Breast epithelium (tissue), 4 donors: ENCODE measurements at regions not wholly inside any gene's neighbourhood (a gene's known extent, or its start where the extent isn't known, plus 50 kb on each side); places are given as distances from the start of the nearest gene placed in this dataset.
"Not testable (repeated sequence)": the region's sequence is repeated elsewhere in the genome, so short reads cannot be mapped to it uniquely, and the experiment has no call there.

ENCODE experiments used
- DNase-seq, 2 donors: peaks; one replicate each; pipeline ENCODE4 v3.0.0-alpha.2; 2019; ENCODE audit warnings: low spot score in 2 of 2
- H3K27ac ChIP-seq, 2 donors: fragments of 200-600 bp; sonication (generic) in 1 of 2; one replicate each; pipeline ENCODE4 v1.5.1; 2016 to 2019; ENCODE audit warnings: mild to moderate bottlenecking in 1 of 2
- H3K27me3 ChIP-seq, 2 donors: fragments of 200-600 bp; sonication (generic) in 1 of 2; one replicate each; pipeline versions ENCODE4 v1.5.1 to v1.6.0; 2017 to 2019; ENCODE audit warnings: control low read depth in 1 of 2, mild to moderate bottlenecking in 1 of 2
- H3K36me3 ChIP-seq: fragments of 200-600 bp; one replicate; pipeline ENCODE4 v1.5.1; 2019
- H3K4me1 ChIP-seq, 2 donors: fragments of 200-600 bp; sonication (generic); one replicate each; pipeline ENCODE4 v1.5.1; 2016 to 2019; ENCODE audit warnings: control low read depth in 1 of 2
- H3K4me3 ChIP-seq, 3 donors: fragments of 200-600 bp; sonication (generic); 1 replicate in 2 of 3; 2 replicates in 1 of 3; pipeline ENCODE4 v1.5.1; 2016 to 2019; ENCODE audit warnings: mild to moderate bottlenecking in 3 of 3, moderate library complexity in 2 of 3
- H3K9me3 ChIP-seq, 2 donors: fragments of 200-600 bp; sonication (generic) in 1 of 2; one replicate each; pipeline ENCODE4 v1.5.1; 2016 to 2019; ENCODE audit warnings: control low read depth in 1 of 2
- POLR2A ChIP-seq: fragments of 450-650 bp; IDR thresholded peaks from one replicate; pipeline ENCODE4 v1.6.1; 2016; ENCODE audit warnings: antibody characterized with exemption, mild to moderate bottlenecking, moderate library complexity
- POLR2AphosphoS5 ChIP-seq, 3 donors: sonication (generic); formaldehyde crosslinking; IDR thresholded peaks; one replicate each; pipeline ENCODE4 v1.6.1; 2017; ENCODE audit warnings: antibody characterized with exemption in 3 of 3
- intact Hi-C: fragments of 100-400 bp; cut with DNase I; formaldehyde crosslinking; loops from one replicate; pipeline ENCODE4 v1.15.1; 2023; ENCODE audit warnings: low total_unique reads
- TF ChIP-seq, protein P1 (sequence below), 3 donors: fragments of 450-650 bp; IDR thresholded peaks; one replicate each; pipeline ENCODE4 v1.5.1; 2016 to 2017; ENCODE audit warnings: antibody characterized with exemption in 3 of 3, mild to moderate bottlenecking in 3 of 3, moderate library complexity in 3 of 3

DNA sequence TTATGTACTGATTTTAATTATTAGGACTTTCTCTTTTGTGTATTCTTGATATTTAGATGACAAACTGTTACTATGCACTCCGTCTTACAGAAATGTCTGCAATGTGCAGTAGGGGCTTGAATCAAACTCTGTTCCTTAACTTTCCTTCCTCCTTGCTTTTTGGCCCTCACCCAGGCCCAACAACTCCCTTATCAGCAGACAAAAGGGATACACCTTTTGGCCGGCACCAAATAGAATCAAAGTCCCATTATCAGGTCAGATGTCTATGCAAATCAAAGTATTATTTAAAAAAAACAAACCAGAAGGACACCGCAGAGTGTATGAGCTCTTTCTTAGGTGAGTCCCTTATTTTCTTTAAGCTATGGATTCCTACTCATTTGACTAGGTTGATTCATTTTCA, 116.3 kb upstream of the SERPINE2 start:
- TF ChIP-seq POLR2AphosphoS5 (IDR thresholded peaks at IDR 0.05): no peak
- no peak for TF ChIP-seq POLR2A
- TF ChIP-seq, protein P1, sequence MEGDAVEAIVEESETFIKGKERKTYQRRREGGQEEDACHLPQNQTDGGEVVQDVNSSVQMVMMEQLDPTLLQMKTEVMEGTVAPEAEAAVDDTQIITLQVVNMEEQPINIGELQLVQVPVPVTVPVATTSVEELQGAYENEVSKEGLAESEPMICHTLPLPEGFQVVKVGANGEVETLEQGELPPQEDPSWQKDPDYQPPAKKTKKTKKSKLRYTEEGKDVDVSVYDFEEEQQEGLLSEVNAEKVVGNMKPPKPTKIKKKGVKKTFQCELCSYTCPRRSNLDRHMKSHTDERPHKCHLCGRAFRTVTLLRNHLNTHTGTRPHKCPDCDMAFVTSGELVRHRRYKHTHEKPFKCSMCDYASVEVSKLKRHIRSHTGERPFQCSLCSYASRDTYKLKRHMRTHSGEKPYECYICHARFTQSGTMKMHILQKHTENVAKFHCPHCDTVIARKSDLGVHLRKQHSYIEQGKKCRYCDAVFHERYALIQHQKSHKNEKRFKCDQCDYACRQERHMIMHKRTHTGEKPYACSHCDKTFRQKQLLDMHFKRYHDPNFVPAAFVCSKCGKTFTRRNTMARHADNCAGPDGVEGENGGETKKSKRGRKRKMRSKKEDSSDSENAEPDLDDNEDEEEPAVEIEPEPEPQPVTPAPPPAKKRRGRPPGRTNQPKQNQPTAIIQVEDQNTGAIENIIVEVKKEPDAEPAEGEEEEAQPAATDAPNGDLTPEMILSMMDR (IDR thresholded peaks at IDR 0.05): no peak
- DNase-seq: no peak
- H3K4me1 ChIP-seq: no peaks in the 10 kb centered on the region
- H3K27ac ChIP-seq: no peak overlapping the region
- intact Hi-C loops: no loop called here
- no peaks in the 10 kb centered on the region for H3K36me3 ChIP-seq
- no peaks in the 10 kb centered on the region for H3K27me3 ChIP-seq
- no peak overlapping the region for H3K4me3 ChIP-seq
- H3K9me3 ChIP-seq: peaks cover 0 to 4% of the 10 kb centered on the region in 2 donors

DNA sequence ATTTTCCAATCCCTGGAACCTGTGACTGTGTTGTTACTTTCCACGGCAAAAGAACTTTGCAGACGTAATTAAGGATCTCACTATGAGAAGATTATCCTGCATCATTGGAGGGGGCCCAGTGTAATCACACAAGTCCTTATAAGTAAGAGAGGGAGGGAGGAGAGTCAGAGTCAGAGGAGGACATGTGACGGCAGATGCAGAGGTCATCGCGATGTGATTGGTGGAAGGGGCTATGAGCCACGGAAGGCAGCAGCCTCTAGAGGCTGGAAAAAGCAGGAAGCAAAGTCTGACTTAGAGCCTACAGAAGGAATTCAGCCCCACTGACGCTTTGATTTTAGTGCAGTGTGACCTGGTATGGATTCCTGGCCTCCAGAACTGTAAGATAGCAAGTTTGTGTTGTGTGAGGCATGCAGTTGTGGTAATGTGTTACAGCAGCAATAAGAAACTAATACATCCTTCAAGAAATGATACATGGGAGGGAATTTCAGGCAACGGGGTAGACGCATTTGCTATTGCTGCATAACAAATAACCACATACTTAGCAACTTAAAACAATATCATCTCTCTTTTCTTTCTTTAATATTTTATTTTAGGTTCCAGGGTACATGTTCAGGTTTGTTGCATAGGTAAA, 112.7 kb upstream of the SERPINE2 start:
- H3K27ac ChIP-seq: no peak overlapping the region
- DNase-seq: no peak
- no peaks in the 10 kb centered on the region for H3K9me3 ChIP-seq
- no peak for TF ChIP-seq POLR2AphosphoS5 (IDR thresholded peaks at IDR 0.05)
- TF ChIP-seq POLR2A: no peak
- TF ChIP-seq, protein P1 (IDR thresholded peaks at IDR 0.05): no peak
- H3K27me3 ChIP-seq: no peaks in the 10 kb centered on the region
- intact Hi-C loops: no loop called here
- H3K4me1 ChIP-seq: no peaks in the 10 kb centered on the region
- H3K36me3 ChIP-seq: no peaks in the 10 kb centered on the region
- H3K4me3 ChIP-seq: no peak overlapping the region

DNA sequence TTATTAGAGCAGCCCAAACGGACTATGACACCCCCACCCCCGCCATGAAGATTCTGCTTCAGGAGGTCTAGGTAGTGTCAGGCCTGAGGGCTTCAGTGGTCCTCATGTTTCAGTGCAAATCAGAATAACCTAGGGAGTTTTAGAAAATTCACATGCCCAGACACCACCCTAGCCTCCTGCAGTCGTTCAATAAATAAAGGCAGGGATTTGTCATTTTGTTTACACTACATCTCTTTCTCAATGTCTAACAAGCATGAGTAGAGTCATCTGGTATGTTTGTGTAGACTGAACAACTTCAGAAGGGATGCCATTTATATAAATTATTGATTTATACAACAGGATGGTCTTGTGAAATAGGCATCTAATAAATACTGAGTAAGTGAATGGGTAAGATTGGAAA, 112.1 kb upstream of the SERPINE2 start:
- intact Hi-C loops: no loop called here
- Histone ChIP-seq H3K36me3 (no peaks in the 10 kb centered on the region), H3K27ac (no peak overlapping the region), H3K27me3 (no peaks in the 10 kb centered on the region), H3K4me1 (no peaks in the 10 kb centered on the region), H3K9me3 (no peaks in the 10 kb centered on the region), H3K4me3 (no peak overlapping the region)
- TF ChIP-seq POLR2A: no peak
- TF ChIP-seq, protein P1 (IDR thresholded peaks at IDR 0.05): no peak
- no peak for TF ChIP-seq POLR2AphosphoS5 (IDR thresholded peaks at IDR 0.05)
- DNase-seq: no peak

DNA sequence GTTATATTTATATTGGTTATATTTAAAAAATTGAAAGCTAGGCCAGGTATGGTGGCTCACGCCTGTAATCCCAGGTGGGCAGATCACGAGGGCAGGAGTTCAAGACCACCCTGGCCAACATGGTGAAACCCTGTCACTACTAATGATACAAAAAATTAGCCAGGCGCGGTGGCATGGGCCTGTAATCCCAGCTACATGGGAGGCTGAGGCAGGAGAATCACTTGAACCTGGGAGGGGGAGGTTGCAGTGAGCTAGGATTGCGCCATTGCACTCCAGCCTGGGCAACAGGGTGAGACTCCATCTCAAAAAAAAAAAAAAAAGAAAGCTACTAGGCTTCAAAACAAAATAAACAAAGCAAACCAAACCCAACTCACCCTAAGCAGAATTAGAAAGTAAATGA, 109.0 kb upstream of the SERPINE2 start:
- H3K9me3 ChIP-seq, H3K36me3 ChIP-seq, H3K4me1 ChIP-seq, intact Hi-C loops, H3K27ac ChIP-seq, DNase-seq, H3K27me3 ChIP-seq, H3K4me3 ChIP-seq: not testable (repeated sequence)

DNA sequence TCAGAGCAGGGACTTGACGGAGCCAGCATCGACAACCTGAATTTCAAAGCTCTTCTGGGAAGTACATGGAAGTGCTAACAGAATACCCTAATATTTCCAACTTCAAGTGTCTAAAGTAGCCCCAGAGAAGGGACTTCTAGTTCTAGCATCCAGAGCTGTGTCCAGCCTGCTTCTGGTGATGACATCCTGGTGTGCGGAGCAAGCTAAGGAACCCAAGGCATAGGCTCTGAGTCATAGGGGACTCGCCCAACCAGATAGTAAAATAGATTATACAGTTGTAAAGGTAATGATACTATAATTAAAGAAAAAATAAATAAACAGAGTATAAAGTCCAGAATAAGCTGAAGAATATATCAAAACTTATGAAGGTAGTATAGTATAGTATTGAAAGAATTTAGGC, 108.1 kb upstream of the SERPINE2 start:
- Histone ChIP-seq H3K36me3 (no peaks in the 10 kb centered on the region), H3K27ac (no peak overlapping the region), H3K9me3 (no peaks in the 10 kb centered on the region), H3K4me1 (no peaks in the 10 kb centered on the region), H3K27me3 (no peaks in the 10 kb centered on the region), H3K4me3 (no peak overlapping the region)
- DNase-seq: no peak
- TF ChIP-seq POLR2AphosphoS5 (IDR thresholded peaks at IDR 0.05): no peak
- TF ChIP-seq, protein P1 (IDR thresholded peaks at IDR 0.05): no peak
- no peak for TF ChIP-seq POLR2A
- intact Hi-C loops: no loop called here
